ENCODE measurements at regions not wholly inside any gene's neighbourhood (a gene's known extent, or its start where the extent isn't known, plus 50 kb on each side); places are given as distances from the start of the nearest gene placed in this dataset.

GRCh38 chr3:59442046-59442445 is 392.2 kb upstream of the CFAP20DC start:
- DNase-seq = no peak

- no peak for DNase-seq
These were observed 390.6 kb upstream of the CFAP20DC start for GRCh38 chr3:59440285-59441028.

GRCh38 chr3:59438492-59438891 is 388.7 kb upstream of the CFAP20DC start:
- no peak for DNase-seq

- no peak for DNase-seq
These were observed 386.5 kb upstream of the CFAP20DC start for GRCh38 chr3:59436164-59436958.

- DNase-seq = no peak
These were observed 383.7 kb upstream of the CFAP20DC start for GRCh38 chr3:59433546-59433945.

- DNase-seq = no peak
These were observed 382.8 kb upstream of the CFAP20DC start for GRCh38 chr3:59432665-59433064.

- no peak for DNase-seq
These were observed 380.5 kb upstream of the CFAP20DC start for GRCh38 chr3:59430341-59430740.

- no peak for DNase-seq
These were observed 379.4 kb upstream of the CFAP20DC start for GRCh38 chr3:59429198-59429597.

GRCh38 chr3:59426821-59427565 is 377.2 kb upstream of the CFAP20DC start:
- DNase-seq = no peak

GRCh38 chr3:59425942-59426341 is 376.1 kb upstream of the CFAP20DC start:
- DNase-seq = no peak

GRCh38 chr3:59425371-59425770 is 375.5 kb upstream of the CFAP20DC start:
- no peak for DNase-seq

GRCh38 chr3:59424268-59425010 is 374.6 kb upstream of the CFAP20DC start:
- no peak for DNase-seq

GRCh38 chr3:59423707-59424106 is 373.9 kb upstream of the CFAP20DC start:
- DNase-seq = no peak

GRCh38 chr3:59422312-59422711 is 372.5 kb upstream of the CFAP20DC start:
- DNase-seq = no peak

GRCh38 chr3:59418836-59419235 is 369.0 kb upstream of the CFAP20DC start:
- DNase-seq = no peak

- no peak for DNase-seq
These were observed 362.7 kb upstream of the CFAP20DC start for GRCh38 chr3:59412516-59412915.

- DNase-seq = no peak
These were observed 361.9 kb upstream of the CFAP20DC start for GRCh38 chr3:59411694-59412093.

- no peak for DNase-seq
These were observed 361.4 kb upstream of the CFAP20DC start for GRCh38 chr3:59411186-59411585.

GRCh38 chr3:59408047-59408624 is 358.3 kb upstream of the CFAP20DC start:
- DNase-seq = no peak

GRCh38 chr3:59407425-59407824 is 357.6 kb upstream of the CFAP20DC start:
- no peak for DNase-seq

GRCh38 chr3:59406943-59407342 is 357.1 kb upstream of the CFAP20DC start:
- DNase-seq = no peak

- no peak for DNase-seq
These were observed 355.0 kb upstream of the CFAP20DC start for GRCh38 chr3:59404851-59405250.

- DNase-seq = no peak
These were observed 354.2 kb upstream of the CFAP20DC start for GRCh38 chr3:59404064-59404463.
